HepG2 (cell line): ENCODE measurements at regions not wholly inside any gene's neighbourhood (a gene's known extent, or its start where the extent isn't known, plus 50 kb on each side); places are given as distances from the start of the nearest gene placed in this dataset.
"Not testable (repeated sequence)": the region's sequence is repeated elsewhere in the genome, so short reads cannot be mapped to it uniquely, and the experiment has no call there.

ENCODE experiments used
- ATAC-seq: fragments of 200-7000 bp; cut with Tn5 transposase; 3 replicates; pipeline ENCODE4 v1.9.1; 2020; ENCODE audit warnings: mild to moderate bottlenecking, moderate library complexity
- BruUV-seq: library from RNA; stranded (reverse); fragments of 400-500 nt; replicated peaks from 2 replicates; lab custom pipeline; 2021; lab: Mats Ljungman, UMichigan
- CTCF ChIA-PET: fragments of 300-600 bp; formaldehyde crosslinking; extraction: SDS; loops from one replicate; lab custom pipeline; 2021; ENCODE audit warnings: low total read pairs, inconsistent platforms, low intra/inter-chr PET ratio; lab: Yijun Ruan, JAX
- POLR2A ChIA-PET: fragments of 350-600 bp; sonication (Branson Sonifier 250); formaldehyde crosslinking; loops from one replicate; lab custom pipeline; 2020; ENCODE audit warnings: antibody characterized with exemption, inconsistent platforms; lab: Yijun Ruan, JAX
- DNase-seq: peaks from one replicate; pipeline ENCODE4 v3.0.0-alpha.2; 2015; ENCODE audit warnings: low spot score
- FAIRE-seq: peaks from 3 replicates; lab custom pipeline; 2011; peaks lifted over from hg19 to GRCh38; lab: Jason Lieb, UNC
- H2AFZ ChIP-seq: one replicate; pipeline ENCODE4 v1.6.1; 2011; ENCODE audit warnings: low read length, inconsistent platforms
- H3K27ac ChIP-seq: fragments of 300-600 bp; 3 replicates; pipeline ENCODE4 v1.8.0; 2011; ENCODE audit warnings: mixed run types, mild to moderate bottlenecking, mixed read lengths, low read length, inconsistent platforms; ENCODE audit not compliant: insufficient read depth; ENCODE audit errors: extremely low read length
- H3K27me3 ChIP-seq, 2 experiments: fragments of 200-600 bp in 1 of 2; 2 replicates in 1 of 2; 3 replicates in 1 of 2; pipeline versions ENCODE4 v1.6.0 to v1.8.0; 2011; ENCODE audit warnings: low read length in 2 of 2, mild to moderate bottlenecking in 2 of 2, moderate library complexity in 2 of 2, inconsistent platforms in 1 of 2; ENCODE audit not compliant: insufficient read depth in 2 of 2, control insufficient read depth in 1 of 2
- H3K36me3 ChIP-seq, 2 experiments: fragments of 200-600 bp in 1 of 2; replicated peaks in 1 of 2; 2 replicates in 1 of 2; 3 replicates in 1 of 2; pipeline versions ENCODE4 v1.5.1 to v1.8.0; 2011; ENCODE audit warnings: low read length in 2 of 2, inconsistent platforms in 1 of 2; ENCODE audit not compliant: insufficient read depth in 2 of 2, control insufficient read depth in 1 of 2
- H3K4me1 ChIP-seq: 2 replicates; pipeline ENCODE4 v1.5.1; 2012; ENCODE audit warnings: low read length, inconsistent platforms; ENCODE audit not compliant: insufficient read depth
- H3K4me2 ChIP-seq: 2 replicates; pipeline ENCODE4 v1.6.0; 2011; ENCODE audit warnings: low read depth, low read length, inconsistent platforms
- H3K4me3 ChIP-seq, 3 experiments: fragments of 200-600 bp in 1 of 3; sonication (generic), shearing (Covaris generic) in 1 of 3; replicated peaks in 1 of 3; 2 replicates each; pipeline ENCODE4 v1.5.1; 2011 to 2016; ENCODE audit warnings: low read length in 3 of 3, inconsistent platforms in 2 of 3, low read depth in 2 of 3, mild to moderate bottlenecking in 2 of 3, control low read depth in 1 of 3, mixed read lengths in 1 of 3; ENCODE audit not compliant: insufficient read depth in 1 of 3
- H3K79me2 ChIP-seq: one replicate; pipeline ENCODE4 v1.6.1; 2011; ENCODE audit warnings: low read length, inconsistent platforms; ENCODE audit not compliant: insufficient read depth
- H3K9ac ChIP-seq: 2 replicates; pipeline ENCODE4 v1.6.0; 2011; ENCODE audit warnings: mild to moderate bottlenecking, low read depth, low read length, inconsistent platforms; ENCODE audit not compliant: insufficient read depth
- H3K9me3 ChIP-seq: 2 replicates; pipeline ENCODE4 v1.5.1; 2012; ENCODE audit warnings: mild to moderate bottlenecking, low read length
- H4K20me1 ChIP-seq: 2 replicates; pipeline ENCODE4 v1.6.0; 2011; ENCODE audit warnings: inconsistent platforms, mild to moderate bottlenecking, low read length, moderate library complexity; ENCODE audit not compliant: insufficient read depth
- MED8 ChIP-seq: sonication (generic); formaldehyde crosslinking; IDR thresholded peaks from 2 replicates; pipeline ENCODE4 v1.8.1; 2023; ENCODE audit warnings: mild to moderate bottlenecking, missing genetic modification reagents; ENCODE audit not compliant: insufficient replicate concordance
- NFKB2 ChIP-seq: sonication (generic); formaldehyde crosslinking; IDR thresholded peaks from 2 replicates; pipeline ENCODE4 v1.4.0; 2020; ENCODE audit warnings: missing genetic modification reagents, borderline replicate concordance
- PPARG ChIP-seq: conservative IDR thresholded peaks from 2 replicates; pipeline ENCODE4 v1.6.1; 2016; ENCODE audit warnings: missing biosample characterization, missing genetic modification reagents
- STAT5B ChIP-seq: sonication (generic); formaldehyde crosslinking; IDR thresholded peaks from 2 replicates; pipeline ENCODE4 v1.4.0; 2020; ENCODE audit warnings: missing genetic modification reagents
- WGBS: methylation state at CpG from one replicate; pipeline ENCODE4 v1.1.6; 2017; ENCODE audit warnings: low lambda C conversion rate; 5-methylcytosine and 5-hydroxymethylcytosine counted together
- in situ Hi-C: cut with HindIII; loops from 2 replicates; pipeline ENCODE4 v1.10.0; 2017; ENCODE audit warnings: low pct_unique_long_range_greater_than_20kb; ENCODE audit not compliant: extremely low pct_ligation_motif_present
- intact Hi-C: fragments of 100-400 bp; cut with micrococcal nuclease; formaldehyde crosslinking; loops from one replicate; pipeline ENCODE4 v1.10.0; 2022; ENCODE audit not compliant: unreplicated experiment
- TF ChIP-seq, protein P1 (sequence below): sonication (generic); formaldehyde crosslinking; IDR thresholded peaks from 2 replicates; pipeline ENCODE4 v1.4.0; 2020; ENCODE audit warnings: mild to moderate bottlenecking, low read depth, missing genetic modification reagents
- TF ChIP-seq, protein P2 (sequence below): sonication (generic); formaldehyde crosslinking; IDR thresholded peaks from 2 replicates; pipeline ENCODE4 v1.8.0; 2022; ENCODE audit warnings: mild to moderate bottlenecking, missing genetic modification reagents, moderate library complexity
- TF ChIP-seq, protein P3 (sequence below): sonication (generic); formaldehyde crosslinking; IDR thresholded peaks from 2 replicates; pipeline ENCODE4 v1.4.0; 2020; ENCODE audit warnings: mild to moderate bottlenecking, missing genetic modification reagents

DNA sequence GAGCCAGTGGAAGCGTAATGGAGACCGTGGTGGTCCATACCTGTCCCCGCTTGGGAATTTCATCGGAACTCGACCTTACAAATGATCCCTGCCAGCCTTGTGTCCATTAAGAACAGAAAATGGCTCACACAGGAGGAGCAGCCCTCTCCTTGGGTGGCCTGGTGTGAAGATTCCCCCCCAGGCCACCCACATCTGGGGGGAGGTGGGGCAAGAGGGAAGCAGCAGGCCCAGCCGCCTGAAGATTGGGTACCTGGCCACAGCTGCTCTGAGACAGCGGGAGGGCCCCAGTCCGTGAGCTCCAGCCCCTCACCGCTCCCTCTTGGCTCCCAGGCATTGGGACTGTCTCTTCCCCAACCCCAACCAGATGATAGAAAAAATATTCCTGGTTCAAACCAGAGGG, 277.8 kb upstream of the FOXF1 start:
- no peak overlapping the region for H3K27ac ChIP-seq
- POLR2A ChIA-PET: no interaction called here
- FAIRE-seq (no peak), ATAC-seq (no peak), DNase-seq (no peak)
- peaks cover 4 to 8% of the 10 kb centered on the region in 2 experiments; a peak in 3 of 5 replicates for H3K27me3 ChIP-seq
- no peaks in the 10 kb centered on the region for H3K4me1 ChIP-seq
- CTCF ChIA-PET: no interaction called here
- H3K9ac ChIP-seq: no peak overlapping the region
- no peaks in the 10 kb centered on the region for H3K79me2 ChIP-seq
- H2AFZ ChIP-seq: no peak overlapping the region
- in situ Hi-C loops: no loop called here
- 27% methylated on average over 9 of the region's 9 CpGs for WGBS
- no peaks in the 10 kb centered on the region for H3K36me3 ChIP-seq
- intact Hi-C loops: no loop called here
- no peaks in the 10 kb centered on the region for H3K9me3 ChIP-seq
- H4K20me1 ChIP-seq: no peaks in the 10 kb centered on the region
- no peak overlapping the region for H3K4me2 ChIP-seq
- BruUV-seq: no TSS peak
- no peak overlapping the region for H3K4me3 ChIP-seq
- TF ChIP-seq, protein P1, sequence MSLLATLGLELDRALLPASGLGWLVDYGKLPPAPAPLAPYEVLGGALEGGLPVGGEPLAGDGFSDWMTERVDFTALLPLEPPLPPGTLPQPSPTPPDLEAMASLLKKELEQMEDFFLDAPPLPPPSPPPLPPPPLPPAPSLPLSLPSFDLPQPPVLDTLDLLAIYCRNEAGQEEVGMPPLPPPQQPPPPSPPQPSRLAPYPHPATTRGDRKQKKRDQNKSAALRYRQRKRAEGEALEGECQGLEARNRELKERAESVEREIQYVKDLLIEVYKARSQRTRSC (CRISPR knock-in tag): no peak
- no peak for TF ChIP-seq STAT5B (CRISPR knock-in tag)
- TF ChIP-seq, protein P2, sequence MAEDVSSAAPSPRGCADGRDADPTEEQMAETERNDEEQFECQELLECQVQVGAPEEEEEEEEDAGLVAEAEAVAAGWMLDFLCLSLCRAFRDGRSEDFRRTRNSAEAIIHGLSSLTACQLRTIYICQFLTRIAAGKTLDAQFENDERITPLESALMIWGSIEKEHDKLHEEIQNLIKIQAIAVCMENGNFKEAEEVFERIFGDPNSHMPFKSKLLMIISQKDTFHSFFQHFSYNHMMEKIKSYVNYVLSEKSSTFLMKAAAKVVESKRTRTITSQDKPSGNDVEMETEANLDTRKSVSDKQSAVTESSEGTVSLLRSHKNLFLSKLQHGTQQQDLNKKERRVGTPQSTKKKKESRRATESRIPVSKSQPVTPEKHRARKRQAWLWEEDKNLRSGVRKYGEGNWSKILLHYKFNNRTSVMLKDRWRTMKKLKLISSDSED: no peak
- TF ChIP-seq, protein P3, sequence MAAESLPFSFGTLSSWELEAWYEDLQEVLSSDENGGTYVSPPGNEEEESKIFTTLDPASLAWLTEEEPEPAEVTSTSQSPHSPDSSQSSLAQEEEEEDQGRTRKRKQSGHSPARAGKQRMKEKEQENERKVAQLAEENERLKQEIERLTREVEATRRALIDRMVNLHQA (CRISPR knock-in tag): no peak
- TF ChIP-seq PPARG (CRISPR knock-in tag): no peak
- TF ChIP-seq NFKB2 (CRISPR knock-in tag): no peak
- TF ChIP-seq MED8 (CRISPR knock-in tag): no peak

DNA sequence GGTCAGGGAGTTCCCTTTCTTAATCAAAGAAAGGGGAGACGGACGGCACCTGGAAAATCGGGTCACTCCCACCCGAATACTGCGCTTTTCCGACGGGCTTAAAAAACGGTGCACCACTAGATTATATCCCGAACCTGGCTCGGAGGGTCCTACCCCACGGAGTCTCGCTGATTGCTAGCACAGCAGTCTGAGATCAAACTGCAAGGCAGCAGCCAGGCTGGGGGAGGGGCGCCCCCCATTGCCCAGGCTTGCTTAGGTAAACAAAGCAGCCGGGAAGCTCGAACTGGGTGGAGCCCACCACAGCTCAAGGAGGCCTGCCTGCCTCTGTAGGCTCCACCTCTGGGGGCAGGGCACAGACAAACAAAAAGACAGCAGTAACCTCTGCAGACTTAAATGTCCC, 276.8 kb upstream of the FOXF1 start:
- H3K4me1 ChIP-seq, ATAC-seq, H3K79me2 ChIP-seq, H2AFZ ChIP-seq, POLR2A ChIA-PET, H3K9ac ChIP-seq, H3K27ac ChIP-seq, FAIRE-seq, H3K27me3 ChIP-seq, DNase-seq, BruUV-seq, H3K4me3 ChIP-seq, intact Hi-C loops, H3K9me3 ChIP-seq, in situ Hi-C loops, CTCF ChIA-PET, H3K36me3 ChIP-seq, H3K4me2 ChIP-seq, H4K20me1 ChIP-seq: not testable (repeated sequence)
- no CpG with 5 or more reads among the region's 15 CpGs for WGBS
